Endodermal cell (in vitro differentiated cells): ENCODE measurements at regions not wholly inside any gene's neighbourhood (a gene's known extent, or its start where the extent isn't known, plus 50 kb on each side); places are given as distances from the start of the nearest gene placed in this dataset.

ENCODE experiments used
- DNase-seq: peaks from one replicate; pipeline ENCODE4 v3.0.0-alpha.2; 2017
- H3K27ac ChIP-seq: 2 replicates; pipeline ENCODE4 v1.5.1; 2013; ENCODE audit warnings: mild to moderate bottlenecking, low read depth, low read length, moderate library complexity
- H3K27me3 ChIP-seq: 2 replicates; pipeline ENCODE4 v1.6.1; 2013; ENCODE audit warnings: mild to moderate bottlenecking, low read length, moderate library complexity; ENCODE audit not compliant: insufficient read depth, control insufficient read depth, poor library complexity, severe bottlenecking
- H3K36me3 ChIP-seq: 2 replicates; pipeline ENCODE4 v1.7.0; 2013; ENCODE audit warnings: mild to moderate bottlenecking, low read length, moderate library complexity; ENCODE audit not compliant: control insufficient read depth, insufficient read depth
- H3K4me1 ChIP-seq: one replicate; pipeline ENCODE4 v1.7.0; 2013; ENCODE audit warnings: low read length; ENCODE audit not compliant: control insufficient read depth, insufficient read depth
- H3K4me3 ChIP-seq: 2 replicates; pipeline ENCODE4 v1.5.1; 2013; ENCODE audit warnings: mild to moderate bottlenecking, low read length, moderate library complexity
- H3K9ac ChIP-seq: 2 replicates; pipeline ENCODE4 v1.6.1; 2013; ENCODE audit warnings: mild to moderate bottlenecking, low read length, moderate library complexity; ENCODE audit not compliant: poor library complexity, severe bottlenecking; ENCODE audit errors: extremely low read depth
- H3K9me3 ChIP-seq: 2 replicates; pipeline ENCODE4 v1.6.1; 2013; ENCODE audit warnings: mild to moderate bottlenecking, low read length, moderate library complexity; ENCODE audit not compliant: control insufficient read depth
- H3K27ac Mint-ChIP-seq: 2 replicates; pipeline ENCODE4 v1.8.0; 2020; ENCODE audit warnings: mixed read lengths
- H3K27me3 Mint-ChIP-seq: 2 replicates; pipeline ENCODE4 v1.8.0; 2021; ENCODE audit warnings: mild to moderate bottlenecking, mixed read lengths; ENCODE audit not compliant: insufficient read depth
- H3K36me3 Mint-ChIP-seq: 2 replicates; pipeline ENCODE4 v1.8.0; 2020; ENCODE audit warnings: low read depth, mixed read lengths
- H3K4me1 Mint-ChIP-seq: 2 replicates; pipeline ENCODE4 v1.8.0; 2020; ENCODE audit warnings: mixed read lengths
- H3K4me3 Mint-ChIP-seq: 2 replicates; pipeline ENCODE4 v1.8.0; 2020; ENCODE audit warnings: mild to moderate bottlenecking, moderate library complexity, mixed read lengths
- H3K9me3 Mint-ChIP-seq: 2 replicates; pipeline ENCODE4 v1.8.0; 2020; ENCODE audit warnings: mild to moderate bottlenecking, mixed read lengths
- WGBS, 2 experiments: methylation state at CpG; one replicate each; pipeline versions ENCODE4 v1.1.5 to v1.1.7; 2013; ENCODE audit warnings: missing lambda C conversion rate in 2 of 2, mixed read lengths in 1 of 2; ENCODE audit not compliant: insufficient coverage in 1 of 2, insufficient read length in 1 of 2; 5-methylcytosine and 5-hydroxymethylcytosine counted together
- TF ChIP-seq, protein P1 (sequence below): fragments of 200-600 bp; sonication (generic); conservative IDR thresholded peaks from 2 replicates; pipeline ENCODE4 v1.5.0; 2021; ENCODE audit warnings: antibody characterized with exemption, mild to moderate bottlenecking

DNA sequence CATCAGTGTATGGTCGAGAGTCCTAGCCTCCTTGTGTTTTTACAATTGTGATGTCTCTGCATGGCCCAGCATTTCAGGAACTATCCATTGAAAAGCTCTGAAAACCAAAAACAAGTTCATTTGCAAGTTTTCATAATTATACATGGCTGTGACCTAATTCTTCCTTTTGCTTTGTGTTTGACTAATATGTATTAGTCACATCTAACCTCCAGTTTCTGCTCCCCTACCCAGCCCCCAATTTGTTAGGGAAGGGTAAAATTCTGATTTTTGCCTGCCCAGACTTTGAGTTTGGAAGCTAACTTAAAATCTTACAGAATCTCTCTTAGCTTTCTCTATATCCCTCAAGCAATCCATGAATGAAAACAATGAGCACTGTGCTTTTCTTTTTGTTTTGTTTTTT lies 128.2 kb upstream of the SEMA6A start:
- H3K36me3 Mint-ChIP-seq: no peaks in the 10 kb centered on the region
- no peak overlapping the region for H3K4me3 Mint-ChIP-seq
- no peak overlapping the region for H3K9ac ChIP-seq
- TF ChIP-seq, protein P1, sequence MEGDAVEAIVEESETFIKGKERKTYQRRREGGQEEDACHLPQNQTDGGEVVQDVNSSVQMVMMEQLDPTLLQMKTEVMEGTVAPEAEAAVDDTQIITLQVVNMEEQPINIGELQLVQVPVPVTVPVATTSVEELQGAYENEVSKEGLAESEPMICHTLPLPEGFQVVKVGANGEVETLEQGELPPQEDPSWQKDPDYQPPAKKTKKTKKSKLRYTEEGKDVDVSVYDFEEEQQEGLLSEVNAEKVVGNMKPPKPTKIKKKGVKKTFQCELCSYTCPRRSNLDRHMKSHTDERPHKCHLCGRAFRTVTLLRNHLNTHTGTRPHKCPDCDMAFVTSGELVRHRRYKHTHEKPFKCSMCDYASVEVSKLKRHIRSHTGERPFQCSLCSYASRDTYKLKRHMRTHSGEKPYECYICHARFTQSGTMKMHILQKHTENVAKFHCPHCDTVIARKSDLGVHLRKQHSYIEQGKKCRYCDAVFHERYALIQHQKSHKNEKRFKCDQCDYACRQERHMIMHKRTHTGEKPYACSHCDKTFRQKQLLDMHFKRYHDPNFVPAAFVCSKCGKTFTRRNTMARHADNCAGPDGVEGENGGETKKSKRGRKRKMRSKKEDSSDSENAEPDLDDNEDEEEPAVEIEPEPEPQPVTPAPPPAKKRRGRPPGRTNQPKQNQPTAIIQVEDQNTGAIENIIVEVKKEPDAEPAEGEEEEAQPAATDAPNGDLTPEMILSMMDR: no peak
- H3K27me3 ChIP-seq: no peaks in the 10 kb centered on the region
- no peaks in the 10 kb centered on the region for H3K27me3 Mint-ChIP-seq
- whole genome bisulfite sequencing, 2 experiments: 91 to 100% methylated on average over 1 of the region's 1 CpG
- H3K27ac ChIP-seq: no peak overlapping the region
- H3K9me3 Mint-ChIP-seq: peaks cover 2% of the 10 kb centered on the region
- H3K4me3 ChIP-seq: no peak overlapping the region
- no peaks in the 10 kb centered on the region for H3K36me3 ChIP-seq
- H3K9me3 ChIP-seq: no peaks in the 10 kb centered on the region
- H3K27ac Mint-ChIP-seq: no peak overlapping the region
- peaks cover 14% of the 10 kb centered on the region for H3K4me1 Mint-ChIP-seq
- no peaks in the 10 kb centered on the region for H3K4me1 ChIP-seq
- no peak for DNase-seq

DNA sequence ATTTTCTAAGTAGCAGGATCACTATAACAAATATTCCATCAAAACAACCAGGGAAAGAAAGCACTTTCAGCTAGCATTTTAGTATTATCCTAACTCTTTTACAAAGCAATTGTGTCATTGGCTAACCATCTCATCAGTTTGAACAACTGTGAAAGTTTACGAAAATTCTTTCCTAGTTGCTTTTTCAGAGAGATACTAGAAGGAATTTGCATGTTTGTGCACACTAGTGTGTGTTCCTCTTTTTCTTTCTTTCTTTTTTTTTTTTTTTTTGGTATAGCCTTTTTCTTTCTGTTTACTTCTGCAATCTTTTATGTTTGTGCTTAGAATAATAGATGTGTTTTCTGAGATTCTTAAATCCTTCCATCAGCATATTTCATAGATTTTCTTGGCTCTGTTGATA lies 124.7 kb upstream of the SEMA6A start:
- Histone ChIP-seq H3K9ac (no peak overlapping the region), H3K4me3 (no peak overlapping the region), H3K27me3 (no peaks in the 10 kb centered on the region), H3K27ac (no peak overlapping the region), H3K9me3 (no peaks in the 10 kb centered on the region), H3K36me3 (no peaks in the 10 kb centered on the region), H3K4me1 (no peaks in the 10 kb centered on the region)
- Mint-ChIP-seq H3K4me3 (no peak overlapping the region), H3K36me3 (peaks cover 4% of the 10 kb centered on the region), H3K27ac (no peak overlapping the region), H3K27me3 (no peaks in the 10 kb centered on the region), H3K4me1 (peaks cover 12% of the 10 kb centered on the region), H3K9me3 (peaks cover 7% of the 10 kb centered on the region)
- DNase-seq: no peak
- 95% methylated on average over 1 of the region's 1 CpG; no CpG with 5 or more reads in 1 of the 2 experiments for WGBS, 2 experiments
- TF ChIP-seq, protein P1: no peak

DNA sequence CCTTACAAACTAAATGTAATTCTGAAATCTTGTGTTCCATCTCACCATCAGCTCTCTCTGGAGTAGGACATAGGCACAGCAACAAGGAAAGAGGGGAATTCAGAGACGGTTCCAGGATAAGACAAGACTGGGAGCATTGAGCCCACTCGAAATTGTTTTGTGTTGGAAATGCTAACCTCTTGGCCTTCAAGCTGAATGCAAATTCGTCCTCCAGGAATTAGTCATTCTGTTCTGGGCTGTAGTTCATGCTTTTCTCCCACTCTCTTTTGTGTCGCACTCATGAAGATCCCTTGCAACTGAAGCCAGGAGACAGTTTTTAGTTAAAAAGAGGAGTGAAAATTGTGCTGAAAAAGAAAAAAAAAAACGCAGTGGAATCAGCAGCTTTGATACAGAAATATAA lies 121.7 kb upstream of the SEMA6A start:
- H3K9me3 Mint-ChIP-seq: peaks cover 7% of the 10 kb centered on the region
- H3K27me3 ChIP-seq: no peaks in the 10 kb centered on the region

More for the DNA sequence above, 121.7 kb upstream of the SEMA6A start:
- 42 to 43% methylated on average over 2 to 5 of the region's 5 CpGs for WGBS, 2 experiments
- TF ChIP-seq, protein P1: no peak
- no peak overlapping the region for H3K4me3 ChIP-seq
- H3K4me3 Mint-ChIP-seq: no peak overlapping the region
- H3K9ac ChIP-seq: no peak overlapping the region
- no peaks in the 10 kb centered on the region for H3K9me3 ChIP-seq
- H3K4me1 Mint-ChIP-seq: peaks cover 8% of the 10 kb centered on the region
- H3K4me1 ChIP-seq: no peaks in the 10 kb centered on the region
- no peak overlapping the region for H3K27ac Mint-ChIP-seq
- DNase-seq: no peak
- H3K36me3 ChIP-seq: no peaks in the 10 kb centered on the region
- peaks cover 4% of the 10 kb centered on the region for H3K36me3 Mint-ChIP-seq
- no peak overlapping the region for H3K27ac ChIP-seq
- no peaks in the 10 kb centered on the region for H3K27me3 Mint-ChIP-seq
